HCT116 (cell line): ENCODE measurements at regions not wholly inside any gene's neighbourhood (a gene's known extent, or its start where the extent isn't known, plus 50 kb on each side); places are given as distances from the start of the nearest gene placed in this dataset.

ENCODE experiments used
- ATAC-seq: fragments of 200-7000 bp; cut with Tn5 transposase; 2 replicates; pipeline ENCODE4 v1.9.1; 2020; ENCODE audit warnings: mild to moderate bottlenecking, moderate library complexity
- BruUV-seq: library from RNA; stranded (reverse); fragments of 400-500 nt; replicated peaks from 2 replicates; lab custom pipeline; 2021; lab: Mats Ljungman, UMichigan
- CTCF ChIA-PET: fragments of 300-600 bp; sonication (Branson Sonifier 250); formaldehyde crosslinking; loops from one replicate; lab custom pipeline; 2021; ENCODE audit warnings: antibody characterized with exemption; lab: Charles Lee
- POLR2A ChIA-PET: fragments of 300-600, 350-600 bp; sonication (Branson Sonifier 250); formaldehyde crosslinking; loops from one replicate; lab custom pipeline; 2021; ENCODE audit warnings: antibody characterized with exemption; lab: Charles Lee
- RAD21 ChIA-PET, 2 experiments: fragments of 300-600 bp; sonication (Branson Sonifier 250); formaldehyde crosslinking; loops; one replicate each; lab custom pipeline; 2023; ENCODE audit warnings: low total read pairs in 2 of 2; ENCODE audit not compliant: uncharacterized antibody in 2 of 2, unreplicated experiment in 2 of 2, low non-redundant PET in 1 of 2; lab: Charles Lee
- DNase-seq: peaks from one replicate; pipeline ENCODE4 v3.0.0-alpha.2; 2010; ENCODE audit warnings: low read depth, low spot score
- H2AFZ ChIP-seq: fragments of 200-600 bp; shearing (Covaris generic), sonication (generic); 2 replicates; pipeline ENCODE4 v1.6.1; 2017; ENCODE audit warnings: low read depth, mixed run types, mixed read lengths, antibody characterized with exemption, low read length; ENCODE audit not compliant: poor library complexity, severe bottlenecking
- H3K27ac ChIP-seq: 2 replicates; pipeline ENCODE4 v1.5.1; 2012; ENCODE audit warnings: low read depth, low read length
- H3K27me3 ChIP-seq: fragments of 200-600 bp; sonication (generic); 2 replicates; pipeline ENCODE4 v1.6.1; 2016; ENCODE audit warnings: mixed run types, low read length, mixed read lengths; ENCODE audit not compliant: insufficient read depth
- H3K36me3 ChIP-seq, 2 experiments: fragments of 200-500 bp in 1 of 2; fragments of 200-600 bp in 1 of 2; sonication (Bioruptor generic) in 1 of 2; sonication (generic) in 1 of 2; 2 replicates each; pipeline versions ENCODE4 v1.5.1 to v1.6.1; 2014 to 2016; ENCODE audit warnings: low read length in 2 of 2, inconsistent platforms in 1 of 2, mixed read lengths in 1 of 2, mixed run types in 1 of 2; ENCODE audit not compliant: insufficient read depth in 2 of 2, control insufficient read depth in 1 of 2
- H3K4me1 ChIP-seq, 2 experiments: fragments of 200-600 bp in 1 of 2; sonication (generic) in 1 of 2; 2 replicates each; pipeline versions ENCODE4 v1.5.1 to v1.6.1; 2012 to 2017; ENCODE audit warnings: low read length in 2 of 2, inconsistent platforms in 1 of 2, mild to moderate bottlenecking in 1 of 2, mixed read lengths in 1 of 2, mixed run types in 1 of 2, moderate library complexity in 1 of 2; ENCODE audit not compliant: insufficient read depth in 2 of 2, control insufficient read depth in 1 of 2
- H3K4me2 ChIP-seq: fragments of 200-600 bp; sonication (generic); 2 replicates; pipeline ENCODE4 v1.6.1; 2017; ENCODE audit warnings: mixed run types, low read length, mixed read lengths
- H3K4me3 ChIP-seq, 2 experiments: fragments of 200-600 bp in 1 of 2; sonication (generic) in 1 of 2; replicated peaks in 1 of 2; 2 replicates each; pipeline ENCODE4 v1.5.1; 2011 to 2016; ENCODE audit warnings: low read length in 2 of 2, control low read depth in 1 of 2, low read depth in 1 of 2, mild to moderate bottlenecking in 1 of 2, mixed read lengths in 1 of 2, mixed run types in 1 of 2
- H3K79me2 ChIP-seq: fragments of 200-600 bp; sonication (generic); 2 replicates; pipeline ENCODE4 v1.6.1; 2017; ENCODE audit warnings: mild to moderate bottlenecking, mixed run types, low read length, moderate library complexity, mixed read lengths; ENCODE audit not compliant: insufficient read depth
- H3K9ac ChIP-seq: fragments of 200-600 bp; sonication (generic); 2 replicates; pipeline ENCODE4 v1.6.1; 2016; ENCODE audit warnings: low read length, mixed read lengths
- H3K9me2 ChIP-seq: fragments of 200-600 bp; sonication (generic), shearing (Covaris generic); 2 replicates; pipeline ENCODE4 v1.6.1; 2017; ENCODE audit warnings: mixed run types, mild to moderate bottlenecking, moderate library complexity; ENCODE audit not compliant: insufficient read depth
- H3K9me3 ChIP-seq, 2 experiments: fragments of 200-500 bp in 1 of 2; fragments of 200-600 bp in 1 of 2; sonication (Bioruptor generic) in 1 of 2; sonication (generic) in 1 of 2; 2 replicates each; pipeline ENCODE4 v1.6.1; 2014 to 2017; ENCODE audit warnings: low read length in 2 of 2, mixed read lengths in 2 of 2, inconsistent platforms in 1 of 2, low read depth in 1 of 2, mild to moderate bottlenecking in 1 of 2, mixed run types in 1 of 2, moderate library complexity in 1 of 2; ENCODE audit not compliant: control insufficient read depth in 1 of 2, insufficient read depth in 1 of 2
- H4K20me1 ChIP-seq: fragments of 200-600 bp; sonication (generic), shearing (Covaris generic); 2 replicates; pipeline ENCODE4 v1.6.1; 2017; ENCODE audit warnings: mixed run types, mild to moderate bottlenecking, moderate library complexity; ENCODE audit not compliant: insufficient read depth
- EGR1 ChIP-seq: IDR thresholded peaks from 2 replicates; pipeline ENCODE4 v1.6.1; 2012; ENCODE audit warnings: low read depth
- ELF1 ChIP-seq: IDR thresholded peaks from 2 replicates; pipeline ENCODE4 v1.6.1; 2012; ENCODE audit warnings: low read depth, borderline replicate concordance
- EZH2phosphoT487 ChIP-seq: fragments of 200-600 bp; IDR thresholded peaks from 2 replicates; pipeline ENCODE4 v1.6.1; 2018; ENCODE audit warnings: antibody characterized with exemption, borderline replicate concordance
- POLR2AphosphoS5 ChIP-seq: IDR thresholded peaks from 2 replicates; pipeline ENCODE4 v1.6.1; 2011; ENCODE audit warnings: mild to moderate bottlenecking, low read depth, low read length, moderate library complexity
- SP1 ChIP-seq: IDR thresholded peaks from 2 replicates; pipeline ENCODE4 v1.6.1; 2012; ENCODE audit warnings: low read depth
- SRF ChIP-seq: IDR thresholded peaks from 2 replicates; pipeline ENCODE4 v1.6.1; 2012; ENCODE audit warnings: low read depth
- TCF7L2 ChIP-seq: IDR thresholded peaks from 2 replicates; pipeline ENCODE4 v1.7.0; 2011; ENCODE audit warnings: borderline replicate concordance, inconsistent platforms; ENCODE audit not compliant: insufficient read depth, insufficient read length; ENCODE audit errors: extremely low read depth
- intact Hi-C: fragments of 100-400 bp; cut with micrococcal nuclease; formaldehyde crosslinking; loops from 2 replicates; pipeline ENCODE4 v1.10.0; 2022
- TF ChIP-seq, protein P1 (sequence below), 3 experiments: fragments of 200-600 bp in 1 of 3; sonication (generic) in 1 of 3; IDR thresholded peaks in 2 of 3; conservative IDR thresholded peaks in 1 of 3; 2 replicates each; pipeline ENCODE4 v1.5.1; 2012 to 2017; ENCODE audit warnings: low read depth in 2 of 3, low read length in 2 of 3, antibody characterized with exemption in 1 of 3, borderline replicate concordance in 1 of 3, control low read depth in 1 of 3, mild to moderate bottlenecking in 1 of 3, mixed read lengths in 1 of 3, mixed run types in 1 of 3, moderate library complexity in 1 of 3; ENCODE audit not compliant: insufficient read depth in 1 of 3
- TF ChIP-seq, protein P2 (sequence below): IDR thresholded peaks from 2 replicates; pipeline ENCODE4 v1.6.1; 2012

- no peaks in the 10 kb centered on the region for H4K20me1 ChIP-seq
- intact Hi-C loops, result no loop called here
- no peaks in the 10 kb centered on the region for H3K4me1 ChIP-seq
- H3K4me3 ChIP-seq, result no peak overlapping the region
- TF ChIP-seq ELF1 (no peak), EGR1 (no peak), POLR2AphosphoS5 (no peak), SP1 (no peak), SRF (no peak), EZH2phosphoT487 (no peak), TCF7L2 (no peak)
- TF ChIP-seq, protein P1, sequence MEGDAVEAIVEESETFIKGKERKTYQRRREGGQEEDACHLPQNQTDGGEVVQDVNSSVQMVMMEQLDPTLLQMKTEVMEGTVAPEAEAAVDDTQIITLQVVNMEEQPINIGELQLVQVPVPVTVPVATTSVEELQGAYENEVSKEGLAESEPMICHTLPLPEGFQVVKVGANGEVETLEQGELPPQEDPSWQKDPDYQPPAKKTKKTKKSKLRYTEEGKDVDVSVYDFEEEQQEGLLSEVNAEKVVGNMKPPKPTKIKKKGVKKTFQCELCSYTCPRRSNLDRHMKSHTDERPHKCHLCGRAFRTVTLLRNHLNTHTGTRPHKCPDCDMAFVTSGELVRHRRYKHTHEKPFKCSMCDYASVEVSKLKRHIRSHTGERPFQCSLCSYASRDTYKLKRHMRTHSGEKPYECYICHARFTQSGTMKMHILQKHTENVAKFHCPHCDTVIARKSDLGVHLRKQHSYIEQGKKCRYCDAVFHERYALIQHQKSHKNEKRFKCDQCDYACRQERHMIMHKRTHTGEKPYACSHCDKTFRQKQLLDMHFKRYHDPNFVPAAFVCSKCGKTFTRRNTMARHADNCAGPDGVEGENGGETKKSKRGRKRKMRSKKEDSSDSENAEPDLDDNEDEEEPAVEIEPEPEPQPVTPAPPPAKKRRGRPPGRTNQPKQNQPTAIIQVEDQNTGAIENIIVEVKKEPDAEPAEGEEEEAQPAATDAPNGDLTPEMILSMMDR (IDR thresholded peaks at IDR 0.05 in 2 of 3, conservative IDR thresholded peaks at IDR 0.05 in 1 of 3; ENCODE audit: borderline replicate concordance in 1 of 3, insufficient read depth in 1 of 3, low read depth in 2 of 3, low read length in 2 of 3), result no peak
- TF ChIP-seq, protein P2, sequence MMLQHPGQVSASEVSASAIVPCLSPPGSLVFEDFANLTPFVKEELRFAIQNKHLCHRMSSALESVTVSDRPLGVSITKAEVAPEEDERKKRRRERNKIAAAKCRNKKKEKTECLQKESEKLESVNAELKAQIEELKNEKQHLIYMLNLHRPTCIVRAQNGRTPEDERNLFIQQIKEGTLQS, result no peak
- TF ChIP-seq, all 23 proteins: peak for 0
- H3K27me3 ChIP-seq, result no peaks in the 10 kb centered on the region
- no peak for DNase-seq
- H3K9me3 ChIP-seq, result peaks cover 0 to 6% of the 10 kb centered on the region in 2 experiments; a peak in 1 of 4 replicates
- RAD21 ChIA-PET, result no interaction called here
- H3K9ac ChIP-seq, result no peak overlapping the region
- no peaks in the 10 kb centered on the region for H3K79me2 ChIP-seq
- no peak for ATAC-seq
- no peaks in the 10 kb centered on the region for H3K36me3 ChIP-seq
- no peaks in the 10 kb centered on the region for H3K9me2 ChIP-seq
- H3K27ac ChIP-seq, result no peak overlapping the region
- no peak overlapping the region for H3K4me2 ChIP-seq
- BruUV-seq, result no TSS peak
- POLR2A ChIA-PET, result no interaction called here
- CTCF ChIA-PET, result no interaction called here
- no peak overlapping the region for H2AFZ ChIP-seq
Observed at GRCh38 chr2:200168641-200169555, 137.6 kb upstream of the SPATS2L start.
